A549 (cell line): ENCODE measurements at regions not wholly inside any gene's neighbourhood (a gene's known extent, or its start where the extent isn't known, plus 50 kb on each side); places are given as distances from the start of the nearest gene placed in this dataset.

ENCODE experiments used
- ATAC-seq, 2 experiments: fragments of 200-7000 bp in 1 of 2; fragments of >200 bp in 1 of 2; cut with Nextera tagmentation in 1 of 2; cut with Tn5 transposase in 1 of 2; 3 replicates each; pipeline versions ENCODE4 v1.8.0 to v1.9.1; 2018 to 2020; ENCODE audit warnings: mild to moderate bottlenecking in 1 of 2, moderate library complexity in 1 of 2
- CTCF ChIA-PET: fragments of 300-600 bp; sonication (Branson Sonifier 250); formaldehyde crosslinking; extraction: SDS; loops from one replicate; lab custom pipeline; 2021; ENCODE audit warnings: antibody characterized with exemption, inconsistent platforms; lab: Yijun Ruan, JAX
- POLR2A ChIA-PET: fragments of 350-600 bp; formaldehyde crosslinking; extraction: SDS; loops from one replicate; lab custom pipeline; 2021; ENCODE audit warnings: antibody characterized with exemption, inconsistent platforms; lab: Yijun Ruan, JAX
- DNase-seq, 2 experiments: peaks; one replicate each; pipeline versions ENCODE4 v3.0.0 to v3.0.0-alpha.2; 2011 to 2016; ENCODE audit warnings: low read depth in 1 of 2, low spot score in 1 of 2
- FAIRE-seq: peaks from 2 replicates; lab custom pipeline; 2011; peaks lifted over from hg19 to GRCh38; lab: Jason Lieb, UNC
- H3K27ac ChIP-seq, 2 experiments: fragments of >200 bp; sonication (Bioruptor Twin); formaldehyde crosslinking; 3 replicates each; pipeline ENCODE4 v1.5.1; 2016 to 2017
- H3K4me1 ChIP-seq: fragments of >200 bp; sonication (Bioruptor Twin); formaldehyde crosslinking; 3 replicates; pipeline ENCODE4 v1.6.1; 2016
- H3K4me2 ChIP-seq: fragments of >200 bp; sonication (Bioruptor Twin); formaldehyde crosslinking; 3 replicates; pipeline ENCODE4 v1.6.1; 2016
- H3K4me3 ChIP-seq: fragments of >200 bp; sonication (Bioruptor Twin); formaldehyde crosslinking; 3 replicates; pipeline ENCODE4 v1.5.1; 2016
- H3K9me3 ChIP-seq: fragments of >200 bp; sonication (Bioruptor Twin); formaldehyde crosslinking; 3 replicates; pipeline ENCODE4 v1.6.1; 2016
- ATOH8 ChIP-seq: fragments of 250-450 bp; sonication (Bioruptor Pico); IDR thresholded peaks from 2 replicates; pipeline ENCODE4 v1.5.0; 2020; ENCODE audit warnings: low read depth, mild to moderate bottlenecking, moderate library complexity
- CBX2 ChIP-seq: fragments of 200-600 bp; sonication (generic); IDR thresholded peaks from 2 replicates; pipeline ENCODE4 v1.6.1; 2016; ENCODE audit warnings: low read depth, mild to moderate bottlenecking, borderline replicate concordance
- CTCF ChIP-seq: fragments of >200 bp; sonication (Bioruptor Twin); formaldehyde crosslinking; IDR thresholded peaks from 3 replicates; pipeline ENCODE4 v1.5.1; 2016
- EHF ChIP-seq: fragments of 250-450 bp; sonication (Bioruptor Pico); IDR thresholded peaks from 2 replicates; pipeline ENCODE4 v1.5.0; 2020; ENCODE audit warnings: mild to moderate bottlenecking
- EHMT2 ChIP-seq: fragments of 200-600 bp; sonication (generic); IDR thresholded peaks from 2 replicates; pipeline ENCODE4 v1.6.1; 2016; ENCODE audit warnings: antibody characterized with exemption, low read depth, mild to moderate bottlenecking, moderate library complexity
- ELK1 ChIP-seq: fragments of 150-350 bp; IDR thresholded peaks from 2 replicates; pipeline ENCODE4 v1.6.1; 2014; ENCODE audit warnings: low read depth, mild to moderate bottlenecking, low read length
- FOSB ChIP-seq: fragments of 250-450 bp; sonication (Bioruptor Pico); IDR thresholded peaks from 2 replicates; pipeline ENCODE4 v1.5.0; 2020; ENCODE audit warnings: mild to moderate bottlenecking, moderate library complexity
- HOXB13 ChIP-seq: fragments of 250-450 bp; sonication (Bioruptor Pico); IDR thresholded peaks from 2 replicates; pipeline ENCODE4 v1.5.0; 2020; ENCODE audit warnings: low read depth, mild to moderate bottlenecking, moderate library complexity
- HOXB5 ChIP-seq: fragments of 250-450 bp; sonication (Bioruptor Pico); IDR thresholded peaks from 2 replicates; pipeline ENCODE4 v1.5.0; 2020; ENCODE audit warnings: mild to moderate bottlenecking, moderate library complexity
- JUN ChIP-seq, 2 experiments: fragments of >200 bp; sonication (Bioruptor Twin); formaldehyde crosslinking; IDR thresholded peaks; 2 replicates in 1 of 2; 3 replicates in 1 of 2; pipeline ENCODE4 v1.6.1; 2016 to 2017
- KDM5A ChIP-seq: fragments of 200-600 bp; sonication (generic); IDR thresholded peaks from 2 replicates; pipeline ENCODE4 v1.6.1; 2016; ENCODE audit warnings: antibody characterized with exemption, mild to moderate bottlenecking
- MAFK ChIP-seq: fragments of 450-650 bp; IDR thresholded peaks from 2 replicates; pipeline ENCODE4 v1.6.1; 2014; ENCODE audit not compliant: partially characterized antibody
- NFE2L2 ChIP-seq: fragments of 150-350 bp; conservative IDR thresholded peaks from 2 replicates; pipeline ENCODE4 v1.6.1; 2014; ENCODE audit warnings: low read length
- NPAS2 ChIP-seq: fragments of 250-450 bp; sonication (Bioruptor Pico); IDR thresholded peaks from 2 replicates; pipeline ENCODE4 v1.8.0; 2022; ENCODE audit warnings: mild to moderate bottlenecking, moderate library complexity, borderline replicate concordance
- PHF8 ChIP-seq: fragments of 200-600 bp; sonication (generic); IDR thresholded peaks from 2 replicates; pipeline ENCODE4 v1.6.1; 2016; ENCODE audit warnings: low read depth, mild to moderate bottlenecking, antibody characterized with exemption, moderate library complexity, borderline replicate concordance
- POLR2AphosphoS2 ChIP-seq: conservative IDR thresholded peaks from 2 replicates; pipeline ENCODE4 v1.6.1; 2012; ENCODE audit warnings: low read length, improper control_type of control experiment, inconsistent platforms
- REST ChIP-seq: fragments of 200-600 bp; sonication (generic); IDR thresholded peaks from 2 replicates; pipeline ENCODE4 v1.6.1; 2016; ENCODE audit warnings: antibody characterized with exemption, mild to moderate bottlenecking, moderate library complexity
- TP53 ChIP-seq: fragments of 250-450 bp; sonication (Bioruptor Pico); IDR thresholded peaks from 2 replicates; pipeline ENCODE4 v1.5.0; 2021; ENCODE audit warnings: mild to moderate bottlenecking, moderate library complexity
- ZC3H11A ChIP-seq: fragments of 450-650 bp; IDR thresholded peaks from 2 replicates; pipeline ENCODE4 v1.6.1; 2014; ENCODE audit warnings: antibody characterized with exemption, mild to moderate bottlenecking
- ZSCAN20 ChIP-seq: fragments of 250-450 bp; sonication (Bioruptor Pico); IDR thresholded peaks from 2 replicates; pipeline ENCODE4 v1.8.0; 2022; ENCODE audit warnings: mild to moderate bottlenecking, moderate library complexity
- WGBS: methylation state at CpG from one replicate; pipeline ENCODE4 v1.1.6; 2017; ENCODE audit errors: missing lambda C conversion rate; 5-methylcytosine and 5-hydroxymethylcytosine counted together

GRCh38 chr9:102047549-102047948, 309.1 kb upstream of the GRIN3A start:
- no peak overlapping the region for H3K4me2 ChIP-seq
- FAIRE-seq: no peak
- POLR2A ChIA-PET: no interaction called here

More at GRCh38 chr9:102047549-102047948, 309.1 kb upstream of the GRIN3A start:
- Histone ChIP-seq H3K27ac (no peak overlapping the region), H3K4me1 (no peaks in the 10 kb centered on the region), H3K9me3 (no peaks in the 10 kb centered on the region), H3K4me3 (no peak overlapping the region)
- TF ChIP-seq EHMT2 (no peak), ATOH8 (CRISPR knock-in tag) (no peak), NPAS2 (CRISPR knock-in tag) (no peak), EHF (no peak), KDM5A (no peak), REST (no peak), NFE2L2 (no peak), CBX2 (no peak), ELK1 (no peak), HOXB5 (CRISPR knock-in tag) (no peak), JUN (IDR thresholded peaks at IDR 0.05) (no peak), TP53 (CRISPR knock-in tag) (no peak), MAFK (no peak), ZC3H11A (no peak), CTCF (no peak), POLR2AphosphoS2 (no peak), ZSCAN20 (CRISPR knock-in tag) (no peak), HOXB13 (CRISPR knock-in tag) (no peak), FOSB (no peak), PHF8 (no peak)
- CTCF ChIA-PET: no interaction called here
- WGBS: 14% methylated on average over 3 of the region's 3 CpGs
- ATAC-seq (no peak), DNase-seq (no peak)
